PC-9 (cell line): ENCODE measurements at regions not wholly inside any gene's neighbourhood (a gene's known extent, or its start where the extent isn't known, plus 50 kb on each side); places are given as distances from the start of the nearest gene placed in this dataset.

Experiments used
- CTCF ChIP-seq: fragments of 200-600 bp; sonication (generic); conservative IDR thresholded peaks from 2 replicates; pipeline ENCODE4 v1.6.1; 2017; ENCODE audit warnings: mixed run types, antibody characterized with exemption, mild to moderate bottlenecking, moderate library complexity
- EZH2 ChIP-seq: fragments of 200-600 bp; sonication (generic); IDR thresholded peaks from 2 replicates; pipeline ENCODE4 v1.8.0; 2017; ENCODE audit warnings: antibody characterized with exemption, low read depth

GRCh38 chr20:43855803-43856202 is 58.8 kb upstream of the TOX2 start:
- TF ChIP-seq CTCF: no peak
- no peak for TF ChIP-seq EZH2
